ENCODE measurements at regions not wholly inside any gene's neighbourhood (a gene's known extent, or its start where the extent isn't known, plus 50 kb on each side); places are given as distances from the start of the nearest gene placed in this dataset.

DNA sequence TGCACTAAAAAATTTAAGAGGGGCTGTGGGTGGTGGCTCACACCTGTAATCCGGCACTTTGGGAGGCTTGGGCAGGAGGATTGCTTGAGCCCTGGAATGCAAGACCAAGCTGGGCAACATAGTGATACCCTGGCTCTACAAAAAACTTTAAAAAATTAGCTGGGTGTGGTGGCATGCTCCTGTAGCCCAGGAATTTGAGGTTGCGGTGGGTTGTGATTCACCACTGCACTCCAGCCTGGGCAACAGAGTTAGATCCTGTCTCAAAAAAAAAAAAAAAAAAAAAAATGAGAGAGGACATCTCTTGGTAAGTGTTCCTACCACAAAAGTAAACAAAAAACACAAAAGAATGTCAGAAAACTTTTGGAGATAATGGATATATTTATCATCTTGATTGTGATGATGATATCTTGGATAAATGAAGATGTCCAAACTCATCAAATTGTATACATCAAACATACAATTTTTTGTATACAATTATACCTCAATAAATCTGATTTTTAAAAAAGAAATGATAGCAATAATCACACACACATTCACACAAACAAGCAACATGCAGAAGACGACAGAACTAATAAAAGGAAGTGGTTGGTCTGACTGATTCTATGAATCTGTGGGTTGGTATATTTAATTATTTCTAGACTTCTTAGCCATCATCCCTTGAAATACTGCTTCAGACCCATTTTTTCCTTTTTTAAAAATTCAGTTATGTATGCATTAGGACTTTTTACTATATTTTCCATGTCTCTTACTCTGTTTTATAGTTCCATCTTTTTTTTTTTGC is 465.9 kb downstream of the PLA2G4A start:
- no peak for DNase-seq (ENCODE audit: low read depth in 4 of 4, low spot score in 3 of 4)

DNA sequence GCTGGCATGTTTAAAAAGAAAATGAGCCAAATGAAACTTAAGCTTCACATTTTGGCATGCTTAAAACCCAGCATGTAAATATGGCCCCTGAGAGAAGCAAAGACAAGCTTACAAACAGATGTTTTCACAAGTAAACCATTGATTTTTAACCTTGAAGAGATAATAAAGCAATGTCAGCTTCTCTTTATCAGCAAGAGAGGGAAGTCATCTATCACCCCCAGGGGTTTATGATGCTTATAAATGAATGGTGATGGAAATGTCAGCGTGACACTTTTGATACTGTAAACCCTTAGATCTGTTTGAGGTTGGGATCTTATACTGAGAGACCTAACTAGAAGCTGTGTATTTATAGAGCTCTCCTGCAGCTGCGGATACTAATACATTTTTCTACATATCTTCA is 471.3 kb downstream of the PLA2G4A start:
- DNase-seq (ENCODE audit: low read depth in 4 of 4, low spot score in 3 of 4) = no peak

DNA sequence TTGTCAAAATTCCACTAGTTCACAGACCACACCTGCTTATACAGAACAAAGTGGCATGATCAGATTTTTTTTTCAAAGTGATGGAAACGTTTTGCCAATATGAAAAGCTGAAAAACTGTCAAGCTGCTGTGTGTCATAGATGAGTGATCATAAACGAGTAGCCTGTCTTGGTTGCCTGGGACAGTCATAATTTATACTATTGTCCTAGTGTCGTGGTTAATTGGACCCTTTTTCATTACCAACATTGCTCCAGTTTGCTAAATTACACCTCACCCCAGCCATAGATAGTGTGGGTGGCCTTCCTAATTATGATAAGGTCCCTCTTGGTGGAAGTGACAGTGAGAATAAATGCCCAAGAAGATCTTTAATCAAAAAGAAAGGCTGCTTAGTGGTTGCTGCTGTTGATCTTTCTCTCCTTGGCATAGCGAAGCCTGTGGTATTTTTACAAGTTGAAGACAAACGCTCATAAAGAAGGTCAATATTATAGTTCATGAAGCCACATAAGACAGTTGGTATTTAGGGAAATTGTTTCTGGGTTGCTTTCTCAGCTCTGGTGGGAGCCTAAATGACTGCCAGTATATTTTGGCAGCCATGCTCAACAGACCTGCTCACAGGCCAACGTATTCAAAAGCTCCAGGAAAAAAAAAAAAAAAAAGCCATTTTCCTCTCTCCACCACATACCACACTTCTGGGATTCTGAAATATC is 478.1 kb downstream of the PLA2G4A start:
- no peak for DNase-seq (ENCODE audit: low read depth in 4 of 4, low spot score in 3 of 4)

DNA sequence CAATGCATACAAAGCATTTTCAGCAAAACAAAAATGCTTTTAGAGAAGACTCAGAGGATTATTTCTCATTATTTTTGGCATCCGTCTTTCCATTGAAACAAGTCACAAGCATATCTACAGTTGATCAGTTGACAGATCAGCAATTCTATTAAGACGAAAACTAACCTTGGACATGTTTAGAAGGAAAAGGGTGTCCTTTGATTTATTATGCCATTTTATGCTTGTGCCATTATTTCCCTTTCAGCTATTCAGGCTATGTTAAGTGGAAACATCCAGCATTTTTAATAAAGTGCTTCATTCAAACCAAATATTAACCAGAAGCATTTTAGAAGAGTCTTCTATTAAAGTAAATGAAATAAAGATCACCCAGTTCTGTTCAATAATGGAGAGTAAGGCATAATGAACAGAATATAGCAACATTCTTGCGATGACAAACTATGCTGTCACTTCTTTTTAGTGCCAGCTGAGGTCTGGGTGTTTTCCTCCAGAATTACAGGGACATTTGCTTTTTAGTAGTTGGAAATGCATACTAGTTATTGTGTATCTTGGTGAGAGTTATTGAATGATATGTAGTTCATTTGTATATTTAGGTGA is 481.4 kb downstream of the PLA2G4A start:
- no peak for DNase-seq (ENCODE audit: low read depth in 4 of 4, low spot score in 3 of 4)

DNA sequence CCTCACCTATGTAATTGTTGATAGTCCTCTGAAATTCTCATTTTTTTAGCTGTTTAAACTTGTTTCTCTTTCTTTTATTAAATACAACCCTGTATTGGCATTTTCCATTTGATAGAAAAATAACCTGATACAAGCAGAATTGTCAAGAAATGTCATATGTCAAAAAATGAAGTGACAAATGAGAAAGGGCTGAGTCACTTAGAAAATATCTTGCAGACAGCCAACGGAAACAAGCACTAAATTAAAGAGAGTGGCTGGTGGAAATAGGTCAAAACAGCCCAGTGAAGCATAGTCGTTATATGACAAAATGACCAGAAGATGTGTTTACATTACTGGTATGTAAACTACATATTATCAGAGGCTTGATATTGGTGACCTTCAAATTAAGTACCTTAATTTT is 484.4 kb downstream of the PLA2G4A start:
- no peak for DNase-seq (ENCODE audit: low read depth in 4 of 4, low spot score in 3 of 4)

DNA sequence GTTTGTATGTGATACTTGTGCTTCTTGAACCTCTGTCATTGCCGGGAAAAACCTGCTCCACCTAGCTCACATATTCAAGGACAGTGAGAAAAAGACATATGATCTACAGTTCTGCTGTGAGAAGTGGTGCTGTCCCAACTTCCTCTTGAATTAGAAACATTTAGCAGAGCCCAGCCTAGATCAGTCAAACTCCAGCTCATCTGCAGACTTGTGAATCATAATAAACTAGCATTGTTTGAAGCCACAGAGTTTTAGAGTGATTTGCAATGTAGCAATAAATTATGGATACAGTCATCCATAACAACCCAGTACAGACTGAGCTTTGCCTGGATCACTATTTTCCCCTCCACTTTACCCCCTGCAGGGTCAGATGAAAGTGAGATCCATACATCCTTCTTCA is 497.8 kb downstream of the PLA2G4A start:
- no peak for DNase-seq (ENCODE audit: low read depth in 4 of 4, low spot score in 3 of 4)

DNA sequence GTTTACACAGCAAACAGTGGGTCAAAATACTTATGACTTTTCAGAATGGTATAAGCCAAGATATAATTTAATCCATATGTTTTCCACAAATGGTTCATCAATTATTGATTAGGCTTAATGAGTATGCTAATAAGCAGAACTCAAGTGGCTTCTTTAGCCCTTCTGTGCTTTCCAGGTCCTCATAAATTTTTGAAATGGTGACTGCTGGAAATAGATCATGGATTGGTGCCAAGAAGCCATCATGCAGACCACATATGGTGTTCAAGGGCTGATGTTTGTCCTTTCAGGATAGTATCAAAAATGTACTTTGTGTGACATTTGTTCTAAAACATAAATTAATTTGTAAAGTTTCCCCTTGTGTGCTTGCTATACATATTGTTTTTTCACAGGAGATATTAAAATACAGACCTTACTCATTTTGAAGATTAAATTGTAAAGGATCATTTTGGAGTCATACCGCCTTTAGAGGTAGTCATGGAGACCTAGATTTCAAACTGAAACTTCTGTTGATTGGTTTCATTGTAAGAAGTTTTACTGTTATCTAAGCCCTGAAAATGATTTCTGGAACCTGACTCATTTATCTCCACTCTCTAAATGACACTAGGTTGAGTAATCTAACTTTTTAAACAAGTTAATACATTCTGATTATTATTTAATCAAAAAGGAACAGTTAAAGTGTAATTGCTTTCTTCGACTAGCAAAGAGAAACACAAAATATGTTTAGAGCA is 507.9 kb downstream of the PLA2G4A start:
- no peak for DNase-seq (ENCODE audit: low read depth in 4 of 4, low spot score in 3 of 4)

DNA sequence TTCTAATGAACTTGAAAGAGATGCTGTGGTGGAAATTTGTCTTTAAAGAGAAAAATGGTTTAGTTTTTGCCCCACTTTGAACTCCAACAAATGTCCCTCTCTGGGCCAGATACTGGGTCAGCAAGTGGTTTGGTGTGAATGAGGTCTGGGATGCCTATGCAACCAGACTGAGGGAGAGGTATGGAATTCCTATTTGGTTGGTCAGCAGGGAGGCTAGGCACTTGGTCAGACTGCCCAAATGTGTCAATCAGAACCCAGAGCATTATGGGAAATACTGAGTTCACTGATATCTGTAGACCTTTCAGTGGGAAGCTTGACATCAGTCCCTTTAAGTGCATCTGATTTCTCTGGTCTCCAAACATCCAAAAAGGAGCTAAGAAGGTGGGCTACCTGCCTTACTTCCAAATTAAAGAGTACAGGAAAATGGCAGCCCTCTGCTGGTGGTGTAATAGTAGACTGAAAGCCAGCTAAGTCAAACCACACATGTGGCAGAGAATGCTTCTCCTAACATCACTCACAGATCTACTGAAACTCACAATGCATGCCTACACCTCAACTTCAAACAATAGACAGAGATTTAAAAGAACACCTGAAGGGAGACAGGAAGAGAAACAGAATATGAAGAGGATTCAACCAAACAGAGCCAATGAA is 510.1 kb downstream of the PLA2G4A start:
- no peak for DNase-seq (ENCODE audit: low read depth in 4 of 4, low spot score in 3 of 4)

DNA sequence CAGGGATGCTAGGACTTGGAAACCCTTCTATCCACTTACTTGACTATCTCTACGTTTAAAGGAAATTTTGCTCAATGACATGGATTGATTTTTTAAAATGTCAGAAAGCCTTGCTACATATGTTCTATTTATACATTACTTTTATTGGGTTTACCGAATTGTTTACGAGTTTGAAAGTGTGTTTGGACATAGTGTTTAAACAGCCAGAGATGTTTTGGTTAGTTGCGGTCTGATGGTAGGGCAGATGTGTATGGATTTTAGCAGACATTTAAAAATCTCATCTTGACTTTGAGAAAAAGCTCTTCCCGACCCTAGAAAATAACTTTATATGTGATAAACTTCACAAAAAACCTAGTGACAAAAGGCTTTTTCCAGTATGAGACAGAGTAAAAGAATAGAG is 513.7 kb downstream of the PLA2G4A start:
- no peak for DNase-seq (ENCODE audit: low read depth in 4 of 4, low spot score in 3 of 4)

DNA sequence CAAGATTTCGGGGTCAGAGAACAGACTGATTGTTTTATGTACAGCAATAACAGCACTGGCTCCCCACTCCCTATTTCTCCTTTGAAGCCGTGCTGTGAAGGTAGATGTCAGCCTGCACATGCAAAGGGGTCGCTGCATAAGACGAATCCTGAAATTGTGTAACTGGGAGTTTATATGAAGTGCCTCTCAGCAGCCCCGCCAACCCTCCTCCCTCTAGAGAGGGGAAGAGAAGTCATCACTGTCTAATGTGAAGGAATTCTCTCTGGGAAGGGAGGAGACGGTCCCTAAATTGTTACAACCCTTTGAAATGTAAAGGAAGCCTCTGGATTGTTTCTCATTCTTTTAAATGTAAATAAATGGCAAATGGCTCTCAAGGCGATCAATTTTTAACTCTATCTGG is 545.3 kb downstream of the PLA2G4A start:
- DNase-seq (ENCODE audit: low read depth in 4 of 4, low spot score in 3 of 4) = no peak

DNA sequence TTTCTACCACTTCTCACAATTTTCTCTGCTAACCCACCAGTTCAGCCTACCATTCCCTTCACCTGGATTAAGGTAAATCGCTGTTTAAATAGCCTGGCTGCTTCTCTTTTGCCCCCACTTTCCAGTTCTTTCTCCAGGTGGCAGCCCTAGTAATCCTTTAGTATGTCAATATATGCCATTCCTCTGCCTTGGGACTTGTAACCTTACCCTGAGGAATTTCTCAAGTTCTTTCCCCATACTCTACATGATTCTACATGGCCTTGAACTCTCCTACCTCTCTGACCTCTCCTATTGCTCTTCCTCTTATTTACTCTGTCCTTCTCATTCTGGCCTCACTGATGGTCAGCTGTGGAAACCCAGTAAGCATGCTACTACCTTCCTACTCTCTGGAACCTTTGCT is 546.0 kb downstream of the PLA2G4A start:
- no peak for DNase-seq (ENCODE audit: low read depth in 4 of 4, low spot score in 3 of 4)

DNA sequence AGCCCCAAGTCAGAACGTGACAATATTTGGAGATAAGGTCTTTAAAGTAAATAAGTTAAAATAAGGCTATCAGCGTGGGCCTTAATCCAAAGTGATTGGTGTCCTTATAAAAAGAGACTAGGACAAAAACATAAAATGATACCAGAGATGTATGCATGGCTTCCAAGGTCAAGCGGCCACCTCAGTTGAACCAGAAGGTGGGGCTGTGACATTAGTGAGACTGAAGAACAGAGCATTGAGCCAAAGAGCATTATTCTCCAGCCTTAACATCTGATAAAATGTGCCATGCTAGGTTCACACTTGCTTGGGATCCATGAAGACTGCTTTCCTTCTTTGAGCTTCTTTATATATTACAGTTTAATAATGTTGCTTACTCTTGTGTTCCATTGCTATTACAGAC is 554.6 kb downstream of the PLA2G4A start:
- DNase-seq (ENCODE audit: low read depth in 4 of 4, low spot score in 3 of 4) = no peak

DNA sequence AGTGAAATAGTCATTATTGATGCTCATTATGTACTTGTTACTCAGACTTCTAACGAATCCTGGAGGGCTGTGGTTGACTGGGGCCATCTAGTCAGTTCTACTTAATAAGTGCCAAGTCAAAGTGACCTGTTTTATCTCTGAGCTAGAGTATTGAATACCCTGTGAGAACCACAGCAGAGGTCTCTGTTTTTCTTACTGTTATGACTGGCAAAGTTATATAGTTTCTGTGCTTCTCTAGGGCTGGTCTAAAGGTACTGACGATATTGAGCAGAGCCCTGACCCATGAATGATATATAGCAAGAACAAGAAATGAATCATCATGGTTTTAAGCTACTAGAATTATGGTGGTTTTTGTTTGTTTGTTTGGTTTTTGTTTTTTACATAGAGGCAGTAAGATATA is 555.8 kb downstream of the PLA2G4A start:
- DNase-seq (ENCODE audit: low read depth in 4 of 4, low spot score in 3 of 4) = no peak

DNA sequence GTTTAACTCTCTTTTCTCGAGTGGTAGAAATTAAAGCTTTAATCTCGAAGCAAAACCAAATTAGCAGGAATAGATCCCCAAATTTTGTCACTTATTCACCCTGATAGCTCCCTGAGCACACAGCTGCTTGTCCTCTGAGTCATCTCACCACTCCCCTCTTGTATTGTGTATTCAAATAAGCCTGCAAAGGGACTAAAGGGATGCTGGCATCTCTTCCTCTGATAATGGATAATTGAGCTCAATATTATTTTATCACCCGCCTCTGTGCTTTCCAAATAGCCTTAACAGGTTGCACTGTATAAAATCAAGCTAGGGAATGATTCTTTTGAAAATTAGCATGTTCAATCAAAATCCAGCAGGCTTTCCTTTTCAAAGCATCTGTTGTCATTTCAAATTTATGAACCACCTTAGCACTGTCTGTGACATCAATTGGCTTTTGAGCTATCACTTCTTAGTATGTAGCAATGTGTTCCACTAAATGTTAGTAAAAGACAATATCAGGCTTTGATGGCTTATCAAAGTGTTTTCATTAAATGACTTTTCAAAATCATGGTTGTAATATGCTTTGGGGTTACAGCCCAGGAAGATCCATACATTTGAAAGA is 561.6 kb downstream of the PLA2G4A start:
- DNase-seq (ENCODE audit: low read depth in 4 of 4, low spot score in 3 of 4) = no peak

DNA sequence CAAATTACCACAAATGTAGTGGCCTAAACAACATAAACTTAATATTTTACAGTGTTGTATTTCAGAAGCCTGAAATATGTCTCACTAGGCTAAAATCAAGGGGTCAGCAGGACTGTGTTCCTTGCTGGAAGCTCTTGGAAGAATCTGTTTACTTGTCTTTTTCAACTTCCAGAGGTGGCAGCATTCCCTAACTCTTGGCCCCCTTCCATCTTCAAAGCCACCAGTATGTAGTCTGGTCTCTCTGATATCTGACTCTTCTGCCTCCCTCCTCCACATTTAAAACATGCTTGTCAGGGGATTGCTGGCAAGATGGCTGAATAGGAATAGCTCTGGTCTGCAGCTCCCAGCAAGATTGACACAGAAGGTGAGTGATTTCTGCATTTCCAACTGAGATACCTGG is 567.5 kb downstream of the PLA2G4A start:
- DNase-seq (ENCODE audit: low read depth in 4 of 4, low spot score in 3 of 4) = no peak

DNA sequence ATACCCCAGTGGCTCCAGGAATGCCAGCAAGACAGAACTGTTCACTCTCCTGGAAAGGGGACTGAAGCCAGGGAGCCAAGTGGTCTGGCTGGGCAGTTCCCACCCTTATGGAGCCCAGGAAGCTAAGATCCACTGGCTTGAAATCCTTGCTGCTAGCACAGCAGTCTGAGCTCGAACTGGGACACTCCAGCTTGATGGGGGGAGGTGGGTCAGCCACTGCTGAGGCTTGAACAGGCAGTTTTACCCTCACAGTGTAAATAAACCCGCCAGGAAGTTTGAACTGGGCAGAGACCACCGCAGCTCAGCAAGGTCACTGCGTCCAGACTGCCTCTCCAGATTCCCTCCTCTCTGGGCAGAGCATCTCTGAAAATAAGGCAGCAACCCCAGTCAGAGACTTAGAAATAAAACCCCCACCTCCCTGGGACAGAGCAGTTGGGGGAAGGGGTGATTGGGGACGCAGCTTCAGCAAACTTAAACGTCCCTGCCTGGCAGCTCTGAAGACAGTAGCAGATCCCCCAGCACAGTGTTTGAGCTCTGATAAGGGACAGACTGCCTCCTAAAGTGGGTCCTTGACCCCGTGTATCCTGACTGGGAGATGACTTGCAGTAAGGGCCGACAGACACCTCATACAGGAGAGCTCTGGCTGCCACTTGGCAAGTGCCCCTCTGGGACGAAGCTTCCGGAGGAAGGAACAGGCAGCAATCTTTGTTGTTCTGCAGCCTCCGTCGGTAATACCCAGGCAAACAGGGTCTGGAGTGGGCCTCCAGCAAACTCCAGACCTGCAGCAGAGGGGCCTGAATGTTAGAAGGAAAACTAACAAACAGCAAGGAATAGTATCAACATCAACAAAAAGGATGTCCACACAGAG is 568.4 kb downstream of the PLA2G4A start:
- DNase-seq (ENCODE audit: low read depth in 4 of 4, low spot score in 3 of 4) = no peak

DNA sequence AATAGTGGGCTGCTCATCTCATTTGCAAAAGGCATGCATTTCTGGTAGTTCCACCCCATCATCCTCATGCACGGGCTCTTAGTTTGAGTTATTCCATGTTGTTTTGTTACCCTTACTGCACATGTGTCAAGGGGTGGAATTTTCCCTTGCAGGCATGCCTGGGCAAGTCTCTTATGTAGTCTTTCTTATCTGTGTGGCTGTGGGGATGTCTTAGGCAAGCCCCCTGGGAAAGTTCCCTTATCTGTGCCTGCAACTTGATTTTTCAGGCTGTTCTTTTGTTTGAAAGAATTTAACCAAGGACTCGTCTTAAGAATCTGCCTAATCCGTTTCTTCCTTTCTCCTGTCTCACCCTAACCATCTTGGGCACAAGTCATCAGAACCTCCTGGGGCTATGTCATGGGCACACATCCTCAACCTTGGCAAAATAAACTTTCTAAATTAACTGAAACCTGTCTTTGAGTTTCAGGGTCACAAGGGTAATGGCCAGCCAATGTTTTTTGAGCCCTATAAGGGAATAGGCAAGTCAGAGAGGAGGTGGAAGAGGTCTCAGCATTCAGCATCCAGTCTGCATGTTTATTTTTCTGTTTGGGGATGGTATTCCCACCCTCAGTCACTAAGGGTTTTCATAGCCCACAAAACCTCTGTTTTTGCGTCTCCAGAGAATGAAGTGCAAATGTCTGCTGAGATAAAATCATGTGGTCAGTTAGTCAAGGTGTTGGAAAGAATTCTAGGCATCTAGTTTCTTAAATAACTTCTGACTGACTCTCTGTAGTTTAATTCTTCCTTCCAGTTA is 579.7 kb downstream of the PLA2G4A start:
- DNase-seq (ENCODE audit: low read depth in 4 of 4, low spot score in 3 of 4) = no peak

DNA sequence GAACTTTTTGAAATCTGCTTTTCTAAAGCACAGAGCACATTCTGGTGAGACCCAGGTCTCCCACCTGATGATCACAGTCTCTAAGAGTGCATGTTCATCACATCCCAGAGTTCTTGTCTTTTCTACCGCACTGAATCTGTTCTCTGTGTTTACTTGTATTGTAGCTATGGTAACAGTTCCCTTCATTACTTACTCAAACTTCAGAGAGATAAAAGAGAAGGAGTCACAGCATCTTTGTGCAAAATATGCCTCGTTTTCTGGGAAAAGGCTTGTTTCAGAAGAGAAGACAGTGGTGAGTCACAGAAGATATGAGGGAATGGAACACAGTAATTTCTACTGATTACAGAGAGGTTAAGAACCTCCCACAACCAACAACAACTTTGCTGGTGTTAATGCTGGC is 580.6 kb downstream of the PLA2G4A start:
- no peak for DNase-seq (ENCODE audit: low read depth in 4 of 4, low spot score in 3 of 4)

DNA sequence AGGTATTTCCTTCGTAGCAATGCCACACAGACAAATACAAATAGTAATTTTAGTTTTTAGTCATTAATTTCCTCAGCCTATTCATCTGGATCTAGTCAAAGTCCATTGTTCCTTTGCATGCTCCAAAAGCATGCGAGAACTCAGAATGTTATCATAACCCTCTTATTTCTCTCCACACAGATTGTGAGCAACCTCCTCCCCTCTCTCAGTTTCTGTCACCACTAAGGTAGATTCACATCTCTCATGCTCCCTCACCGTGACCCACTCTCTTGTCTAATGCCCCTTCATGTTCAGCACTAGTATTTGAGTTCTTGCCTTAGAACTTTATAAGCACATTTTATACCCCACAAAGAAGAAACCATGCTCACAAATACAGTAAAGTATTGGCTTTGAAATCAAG is 582.4 kb downstream of the PLA2G4A start:
- no peak for DNase-seq (ENCODE audit: low read depth in 4 of 4, low spot score in 3 of 4)

Measured in right renal pelvis (tissue), 4 donors.